Pancreas (tissue), 10 donors: ENCODE measurements at regions not wholly inside any gene's neighbourhood (a gene's known extent, or its start where the extent isn't known, plus 50 kb on each side); places are given as distances from the start of the nearest gene placed in this dataset.

ENCODE experiments used
- ATAC-seq, 4 donors: fragments of 200-7000 bp; cut with Tn5 transposase; one replicate each; pipeline versions ENCODE4 v1.8.0 to v1.9.1; 2020; ENCODE audit warnings: mild to moderate bottlenecking in 4 of 4, moderate library complexity in 4 of 4
- DNase-seq, 6 donors: peaks; one replicate each; pipeline ENCODE4 v3.0.0-alpha.2; 2020
- FAIRE-seq: peaks from 2 replicates; lab custom pipeline; 2012; peaks lifted over from hg19 to GRCh38; lab: Jason Lieb, UNC
- H3K27ac ChIP-seq, 4 donors: fragments of 200-600 bp; sonication (generic); 1 replicate in 3 of 4; 2 replicates in 1 of 4; pipeline versions ENCODE4 v1.5.0 to v1.8.0; 2020
- H3K27me3 ChIP-seq, 4 donors: fragments of 200-600 bp; one replicate each; pipeline ENCODE4 v1.8.0; 2021
- H3K36me3 ChIP-seq, 3 donors: fragments of 200-600 bp; sonication (generic) in 1 of 3; one replicate each; pipeline versions ENCODE4 v1.5.0 to v1.8.0; 2020 to 2021
- H3K4me1 ChIP-seq, 3 donors: fragments of 200-600 bp; one replicate each; pipeline ENCODE4 v1.8.0; 2021
- H3K4me3 ChIP-seq, 4 donors: fragments of 200-600 bp; sonication (generic) in 2 of 4; one replicate each; pipeline versions ENCODE4 v1.5.0 to v1.8.0; 2020 to 2021
- H3K9me3 ChIP-seq, 4 donors: fragments of 200-600 bp; one replicate each; pipeline ENCODE4 v1.8.0; 2021
- WGBS, 2 donors: extraction: QIAGEN DNeasy Blood & Tissue Kit; methylation state at CpG; one replicate each; pipeline ENCODE4 v1.1.7; 2013; 5-methylcytosine and 5-hydroxymethylcytosine counted together
- intact Hi-C, 3 donors: fragments of 100-400 bp; cut with DNase I; formaldehyde crosslinking; loops; one replicate each; pipeline versions ENCODE4 v1.11.1 to v1.14.2; 2022
- TF ChIP-seq, protein P1 (sequence below), 4 donors: fragments of 200-600 bp; sonication (generic) in 3 of 4; IDR thresholded peaks; one replicate each; pipeline versions ENCODE4 v1.5.0 to v1.8.0; 2021; ENCODE audit warnings: antibody characterized with exemption in 4 of 4
- donor health status: healthy with polysubstance abuse.
- donor health status: DM: no; HTN: no; CAD: no; lungs with moderate emphysema.
- donor health status: DM: no; HTN: no; CAD: no.
- donor health status: control.
- donor health status: control.
- donor health status: Bipolar disorder and iron deficiency.
- donor health status: DM: yes; HTN: yes; CAD: no.
- donor health status: DM: no; HTN: no; CAD: no.
- donor health status: DM: no; HTN: no; CAD: no.
- donor health status: DM: yes; HTN: yes; CAD: no.

GRCh38 chr18:70762812-70763211, 474.0 kb downstream of the SOCS6 start:
- Histone ChIP-seq H3K27me3 (no peaks in the 10 kb centered on the region), H3K9me3 (no peaks in the 10 kb centered on the region), H3K4me1 (no peaks in the 10 kb centered on the region), H3K36me3 (no peaks in the 10 kb centered on the region), H3K4me3 (no peak overlapping the region), H3K27ac (no peak overlapping the region)
- no peak for DNase-seq
- intact Hi-C loops, result no loop called here
- ATAC-seq, result no peak
- WGBS, 2 donors, result 50 to 70% methylated on average over 4 of the region's 4 CpGs
- no peak for FAIRE-seq
- TF ChIP-seq, protein P1, sequence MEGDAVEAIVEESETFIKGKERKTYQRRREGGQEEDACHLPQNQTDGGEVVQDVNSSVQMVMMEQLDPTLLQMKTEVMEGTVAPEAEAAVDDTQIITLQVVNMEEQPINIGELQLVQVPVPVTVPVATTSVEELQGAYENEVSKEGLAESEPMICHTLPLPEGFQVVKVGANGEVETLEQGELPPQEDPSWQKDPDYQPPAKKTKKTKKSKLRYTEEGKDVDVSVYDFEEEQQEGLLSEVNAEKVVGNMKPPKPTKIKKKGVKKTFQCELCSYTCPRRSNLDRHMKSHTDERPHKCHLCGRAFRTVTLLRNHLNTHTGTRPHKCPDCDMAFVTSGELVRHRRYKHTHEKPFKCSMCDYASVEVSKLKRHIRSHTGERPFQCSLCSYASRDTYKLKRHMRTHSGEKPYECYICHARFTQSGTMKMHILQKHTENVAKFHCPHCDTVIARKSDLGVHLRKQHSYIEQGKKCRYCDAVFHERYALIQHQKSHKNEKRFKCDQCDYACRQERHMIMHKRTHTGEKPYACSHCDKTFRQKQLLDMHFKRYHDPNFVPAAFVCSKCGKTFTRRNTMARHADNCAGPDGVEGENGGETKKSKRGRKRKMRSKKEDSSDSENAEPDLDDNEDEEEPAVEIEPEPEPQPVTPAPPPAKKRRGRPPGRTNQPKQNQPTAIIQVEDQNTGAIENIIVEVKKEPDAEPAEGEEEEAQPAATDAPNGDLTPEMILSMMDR (IDR thresholded peaks at IDR 0.05), result no peak

- FAIRE-seq, result no peak
- WGBS, 2 donors, result 78 to 81% methylated on average over 6 of the region's 6 CpGs
- H3K36me3 ChIP-seq, result no peaks in the 10 kb centered on the region
- intact Hi-C loops, result no loop called here
- no peak for DNase-seq
- H3K27me3 ChIP-seq, result no peaks in the 10 kb centered on the region
- TF ChIP-seq, protein P1 (IDR thresholded peaks at IDR 0.05), result no peak
- H3K4me3 ChIP-seq, result no peak overlapping the region
- H3K4me1 ChIP-seq, result no peaks in the 10 kb centered on the region
- H3K27ac ChIP-seq, result no peak overlapping the region
- ATAC-seq, result no peak
- no peaks in the 10 kb centered on the region for H3K9me3 ChIP-seq
Observed at GRCh38 chr18:70758780-70759179, 469.9 kb downstream of the SOCS6 start.

GRCh38 chr18:70754486-70754885, 465.6 kb downstream of the SOCS6 start:
- no peaks in the 10 kb centered on the region for H3K36me3 ChIP-seq
- H3K27me3 ChIP-seq, result no peaks in the 10 kb centered on the region
- DNase-seq, result no peak
- intact Hi-C loops, result no loop called here
- no peak overlapping the region for H3K4me3 ChIP-seq
- no peak for ATAC-seq
- H3K4me1 ChIP-seq, result no peaks in the 10 kb centered on the region
- H3K9me3 ChIP-seq, result no peaks in the 10 kb centered on the region
- 52 to 64% methylated on average over 1 of the region's 1 CpG for WGBS, 2 donors
- no peak overlapping the region for H3K27ac ChIP-seq
- no peak for FAIRE-seq
- TF ChIP-seq, protein P1 (IDR thresholded peaks at IDR 0.05), result no peak

GRCh38 chr18:70732916-70733315, 444.1 kb downstream of the SOCS6 start:
- Histone ChIP-seq H3K27ac (no peak overlapping the region), H3K9me3 (no peaks in the 10 kb centered on the region), H3K36me3 (no peaks in the 10 kb centered on the region), H3K4me1 (no peaks in the 10 kb centered on the region), H3K27me3 (no peaks in the 10 kb centered on the region), H3K4me3 (no peak overlapping the region)
- TF ChIP-seq, protein P1 (IDR thresholded peaks at IDR 0.05), result no peak
- ATAC-seq (no peak), DNase-seq (no peak), FAIRE-seq (no peak)
- intact Hi-C loops, result no loop called here
- WGBS, 2 donors, result 68 to 80% methylated on average over 4 of the region's 4 CpGs

GRCh38 chr18:70732188-70732587, 443.3 kb downstream of the SOCS6 start:
- Histone ChIP-seq H3K4me1 (no peaks in the 10 kb centered on the region), H3K36me3 (no peaks in the 10 kb centered on the region), H3K9me3 (no peaks in the 10 kb centered on the region), H3K27ac (no peak overlapping the region), H3K27me3 (no peaks in the 10 kb centered on the region), H3K4me3 (no peak overlapping the region)
- TF ChIP-seq, protein P1 (IDR thresholded peaks at IDR 0.05), result no peak
- intact Hi-C loops, result no loop called here
- WGBS, 2 donors, result 51 to 58% methylated on average over 8 of the region's 8 CpGs
- FAIRE-seq, result no peak
- no peak for ATAC-seq
- DNase-seq, result no peak
